Lower leg skin (tissue), 3 donors: ENCODE measurements at regions not wholly inside any gene's neighbourhood (a gene's known extent, or its start where the extent isn't known, plus 50 kb on each side); places are given as distances from the start of the nearest gene placed in this dataset.

ENCODE experiments used
- CTCF ChIP-seq, 3 donors: fragments of 450-650 bp; IDR thresholded peaks; one replicate each; pipeline ENCODE4 v1.5.1; 2016; ENCODE audit warnings: antibody characterized with exemption in 3 of 3, mild to moderate bottlenecking in 3 of 3, moderate library complexity in 2 of 3
- POLR2A ChIP-seq, 2 donors: fragments of 450-650 bp; IDR thresholded peaks; one replicate each; pipeline ENCODE4 v1.6.1; 2016 to 2017; ENCODE audit warnings: antibody characterized with exemption in 2 of 2, mild to moderate bottlenecking in 1 of 2, moderate library complexity in 1 of 2

- TF ChIP-seq CTCF (IDR thresholded peaks at IDR 0.05) (no peak), POLR2A (IDR thresholded peaks at IDR 0.05) (no peak)
Observed at GRCh38 chr22:27218012-27218920, 560.9 kb downstream of the MIAT start.
